ENCODE measurements at regions not wholly inside any gene's neighbourhood (a gene's known extent, or its start where the extent isn't known, plus 50 kb on each side); places are given as distances from the start of the nearest gene placed in this dataset.

- no peak for TF ChIP-seq POLR2A (IDR thresholded peaks at IDR 0.05)
- TF ChIP-seq CTCF (IDR thresholded peaks at IDR 0.05 in 8 of 11, conservative IDR thresholded peaks at IDR 0.05 in 3 of 11), result no peak
Measured at GRCh38 chr7:417973-418601, 101.6 kb downstream of the PDGFA start.
